Esophagus muscularis mucosa (tissue), 4 donors: ENCODE measurements at regions not wholly inside any gene's neighbourhood (a gene's known extent, or its start where the extent isn't known, plus 50 kb on each side); places are given as distances from the start of the nearest gene placed in this dataset.

Experiments
- DNase-seq: peaks from one replicate; pipeline ENCODE4 v3.0.0-alpha.2; 2017; ENCODE audit errors: extremely low spot score
- H3K27ac ChIP-seq, 4 donors: fragments of 200-600 bp; sonication (generic); replicated peaks in 1 of 4; 1 replicate in 3 of 4; 2 replicates in 1 of 4; pipeline ENCODE4 v1.5.1; 2016 to 2019; ENCODE audit warnings: mild to moderate bottlenecking in 1 of 4
- H3K27me3 ChIP-seq, 4 donors: fragments of 200-600 bp; sonication (generic); one replicate each; pipeline versions ENCODE4 v1.5.1 to v1.6.0; 2016 to 2019
- H3K36me3 ChIP-seq, 4 donors: fragments of 200-600 bp; sonication (generic); one replicate each; pipeline ENCODE4 v1.5.1; 2016 to 2019
- H3K4me1 ChIP-seq, 4 donors: fragments of 200-600 bp; sonication (generic); one replicate each; pipeline ENCODE4 v1.5.1; 2016 to 2019
- H3K4me3 ChIP-seq, 4 donors: fragments of 200-600 bp; sonication (generic); 1 replicate in 2 of 4; 2 replicates in 2 of 4; pipeline ENCODE4 v1.5.1; 2016 to 2019; ENCODE audit warnings: mild to moderate bottlenecking in 4 of 4, moderate library complexity in 1 of 4
- H3K9me3 ChIP-seq, 4 donors: fragments of 200-600 bp; sonication (generic); 1 replicate in 3 of 4; 2 replicates in 1 of 4; pipeline ENCODE4 v1.5.1; 2016 to 2019
- CTCF ChIP-seq, 3 experiments: fragments of 200-600 bp in 2 of 3; fragments of 450-650 bp in 1 of 3; sonication (generic) in 2 of 3; IDR thresholded peaks; one replicate each; pipeline ENCODE4 v1.5.1; 2017 to 2019; ENCODE audit warnings: antibody characterized with exemption in 3 of 3, mild to moderate bottlenecking in 2 of 3, moderate library complexity in 1 of 3
- EP300 ChIP-seq: sonication (generic); formaldehyde crosslinking; IDR thresholded peaks from one replicate; pipeline ENCODE4 v1.6.1; 2017; ENCODE audit warnings: antibody characterized with exemption
- POLR2A ChIP-seq: fragments of 450-650 bp; IDR thresholded peaks from one replicate; pipeline ENCODE4 v1.6.1; 2017; ENCODE audit warnings: antibody characterized with exemption, moderate library complexity, mild to moderate bottlenecking, low read depth
- POLR2AphosphoS5 ChIP-seq, 2 donors: sonication (generic); formaldehyde crosslinking; IDR thresholded peaks; one replicate each; pipeline ENCODE4 v1.6.1; 2017; ENCODE audit warnings: antibody characterized with exemption in 2 of 2
- WGBS: methylation state at CpG from one replicate; pipeline ENCODE4 v1.1.5; 2018; 5-methylcytosine and 5-hydroxymethylcytosine counted together
- intact Hi-C: fragments of 100-400 bp; cut with DNase I; formaldehyde crosslinking; loops from one replicate; pipeline ENCODE4 v1.15.1; 2023

GRCh38 chr2:149989447-149990063, 402.0 kb upstream of the MMADHC start:
- H3K4me1 ChIP-seq: peaks cover 0 to 4% (median 0%) of the 10 kb centered on the region in 4 donors

GRCh38 chr2:149988361-149988760, 400.8 kb upstream of the MMADHC start:
- no peaks in the 10 kb centered on the region for H3K9me3 ChIP-seq
- H3K27ac ChIP-seq: no peak overlapping the region
- H3K4me1 ChIP-seq: peaks cover 0 to 4% (median 0%) of the 10 kb centered on the region in 4 donors
- H3K4me3 ChIP-seq: no peak overlapping the region
- H3K27me3 ChIP-seq: no peaks in the 10 kb centered on the region
- DNase-seq: no peak
- intact Hi-C loops: no loop called here
- 76% methylated on average over 4 of the region's 4 CpGs for WGBS
- TF ChIP-seq EP300 (no peak), POLR2AphosphoS5 (IDR thresholded peaks at IDR 0.05) (no peak), CTCF (IDR thresholded peaks at IDR 0.05) (no peak), POLR2A (no peak)
- H3K36me3 ChIP-seq: no peaks in the 10 kb centered on the region

More at GRCh38 chr2:149989447-149990063, 402.0 kb upstream of the MMADHC start:
- 67% methylated on average over 2 of the region's 2 CpGs for WGBS
- intact Hi-C loops: no loop called here
- TF ChIP-seq EP300 (no peak), CTCF (IDR thresholded peaks at IDR 0.05) (no peak), POLR2AphosphoS5 (IDR thresholded peaks at IDR 0.05) (no peak), POLR2A (no peak)
- H3K36me3 ChIP-seq: no peaks in the 10 kb centered on the region
- no peaks in the 10 kb centered on the region for H3K27me3 ChIP-seq
- no peak for DNase-seq
- H3K9me3 ChIP-seq: no peaks in the 10 kb centered on the region
- no peak overlapping the region for H3K27ac ChIP-seq
- no peak overlapping the region for H3K4me3 ChIP-seq

GRCh38 chr2:149986861-149987260, 399.3 kb upstream of the MMADHC start:
- Histone ChIP-seq H3K4me3 (no peak overlapping the region), H3K27ac (no peak overlapping the region), H3K4me1 (peaks cover 0 to 4% (median 0%) of the 10 kb centered on the region in 4 donors), H3K36me3 (no peaks in the 10 kb centered on the region), H3K27me3 (no peaks in the 10 kb centered on the region), H3K9me3 (no peaks in the 10 kb centered on the region)
- no peak for DNase-seq
- WGBS: 98% methylated on average over 2 of the region's 2 CpGs
- intact Hi-C loops: no loop called here
- TF ChIP-seq POLR2AphosphoS5 (IDR thresholded peaks at IDR 0.05) (no peak), EP300 (no peak), CTCF (IDR thresholded peaks at IDR 0.05) (no peak), POLR2A (no peak)

- H3K4me3 ChIP-seq: no peak overlapping the region
- H3K9me3 ChIP-seq: peaks cover 0 to 14% (median 3%) of the 10 kb centered on the region in 4 donors
- H3K27ac ChIP-seq: no peak overlapping the region
- intact Hi-C loops: no loop called here
- H3K36me3 ChIP-seq: no peaks in the 10 kb centered on the region
- DNase-seq: no peak
- peaks cover 0 to 4% (median 0%) of the 10 kb centered on the region in 4 donors for H3K4me1 ChIP-seq
- TF ChIP-seq CTCF (IDR thresholded peaks at IDR 0.05) (no peak), POLR2A (no peak), EP300 (no peak), POLR2AphosphoS5 (IDR thresholded peaks at IDR 0.05) (no peak)
- no peaks in the 10 kb centered on the region for H3K27me3 ChIP-seq
Observed at GRCh38 chr2:149984311-149984710, 396.7 kb upstream of the MMADHC start.

GRCh38 chr2:149972066-149972465, 384.5 kb upstream of the MMADHC start:
- Histone ChIP-seq H3K36me3 (no peaks in the 10 kb centered on the region), H3K27ac (no peak overlapping the region), H3K4me1 (no peaks in the 10 kb centered on the region), H3K4me3 (no peak overlapping the region), H3K9me3 (no peaks in the 10 kb centered on the region), H3K27me3 (no peaks in the 10 kb centered on the region)
- intact Hi-C loops: no loop called here
- no peak for TF ChIP-seq CTCF (IDR thresholded peaks at IDR 0.05)
- TF ChIP-seq POLR2A: no peak
- TF ChIP-seq EP300: no peak
- no peak for TF ChIP-seq POLR2AphosphoS5 (IDR thresholded peaks at IDR 0.05)
- 56% methylated on average over 3 of the region's 3 CpGs for WGBS
- DNase-seq: no peak
